ENCODE measurements at regions not wholly inside any gene's neighbourhood (a gene's known extent, or its start where the extent isn't known, plus 50 kb on each side); places are given as distances from the start of the nearest gene placed in this dataset.
A peak's percentile ranks its signal among the peaks of the same experiment; 100 is the strongest.

- Mint-ChIP-seq H3K27ac (peak overlapping the region in 4 of 6 donors; percentile 5 to 31 (median 18)), H3K4me3 (peak overlapping the region in 2 of 5 donors; percentile 65 to 68), H3K27me3 (ENCODE audit: low read depth in 3 of 3) (peaks cover 2 to 4% (median 4%) of the 10 kb centered on the region in 3 donors), H3K9me3 (peaks cover 0 to 12% (median 1%) of the 10 kb centered on the region in 6 donors), H3K36me3 (no peaks in the 10 kb centered on the region), H3K4me1 (peaks cover 17 to 55% of the 10 kb centered on the region in 2 donors)
- DNase-seq, result no peak
Measured at GRCh38 chr1:30196872-30197638, 526.3 kb downstream of the MATN1 start.

GRCh38 chr1:30196457-30196856 lies 526.9 kb downstream of the MATN1 start:
- no peak for DNase-seq
- peaks cover 0 to 12% (median 1%) of the 10 kb centered on the region in 6 donors for H3K9me3 Mint-ChIP-seq
- H3K27ac Mint-ChIP-seq, result peak overlapping the region in 3 of 6 donors; percentile 1 to 18 (median 11)
- H3K4me1 Mint-ChIP-seq, result peaks cover 20 to 60% of the 10 kb centered on the region in 2 donors
- H3K4me3 Mint-ChIP-seq, result peak overlapping the region in 2 of 5 donors; percentile 65 to 68
- H3K36me3 Mint-ChIP-seq, result no peaks in the 10 kb centered on the region
- H3K27me3 Mint-ChIP-seq (ENCODE audit: low read depth in 3 of 3), result peaks cover 2 to 4% (median 3%) of the 10 kb centered on the region in 3 donors

GRCh38 chr1:30195424-30196134 lies 527.8 kb downstream of the MATN1 start:
- H3K27ac Mint-ChIP-seq, result peak overlapping the region in 5 of 6 donors; percentile 2 to 77 (median 37)

GRCh38 chr1:30194741-30195423 lies 528.5 kb downstream of the MATN1 start:
- H3K27me3 Mint-ChIP-seq (ENCODE audit: low read depth in 3 of 3), result peaks cover 4 to 8% (median 5%) of the 10 kb centered on the region in 3 donors
- H3K9me3 Mint-ChIP-seq, result peaks cover 0 to 1% (median 0%) of the 10 kb centered on the region in 6 donors
- no peaks in the 10 kb centered on the region for H3K36me3 Mint-ChIP-seq
- DNase-seq, result no peak
- H3K4me1 Mint-ChIP-seq, result peaks cover 36 to 76% of the 10 kb centered on the region in 2 donors
- peak overlapping the region in 5 of 6 donors; percentile 2 to 77 (median 37) for H3K27ac Mint-ChIP-seq
- H3K4me3 Mint-ChIP-seq, result peak overlapping the region in 1 of 5 donors; percentile 37

More at GRCh38 chr1:30195424-30196134, 527.8 kb downstream of the MATN1 start:
- H3K27me3 Mint-ChIP-seq (ENCODE audit: low read depth in 3 of 3), result peaks cover 4 to 8% (median 5%) of the 10 kb centered on the region in 3 donors
- no peak overlapping the region for H3K4me3 Mint-ChIP-seq
- H3K36me3 Mint-ChIP-seq, result no peaks in the 10 kb centered on the region
- no peak for DNase-seq
- H3K9me3 Mint-ChIP-seq, result peaks cover 0 to 5% (median 1%) of the 10 kb centered on the region in 6 donors
- peaks cover 29 to 69% of the 10 kb centered on the region in 2 donors for H3K4me1 Mint-ChIP-seq

GRCh38 chr1:30194046-30194619 lies 529.3 kb downstream of the MATN1 start:
- H3K4me3 Mint-ChIP-seq, result no peak overlapping the region
- no peak for DNase-seq
- H3K27ac Mint-ChIP-seq, result peak overlapping the region in 4 of 6 donors; percentile 61 to 93 (median 74)
- H3K9me3 Mint-ChIP-seq, result peaks cover 0 to 1% (median 0%) of the 10 kb centered on the region in 6 donors
- peaks cover 44 to 83% of the 10 kb centered on the region in 2 donors for H3K4me1 Mint-ChIP-seq
- peaks cover 4 to 8% (median 5%) of the 10 kb centered on the region in 3 donors for H3K27me3 Mint-ChIP-seq (ENCODE audit: low read depth in 3 of 3)
- no peaks in the 10 kb centered on the region for H3K36me3 Mint-ChIP-seq

GRCh38 chr1:30192969-30193630 lies 530.3 kb downstream of the MATN1 start:
- H3K27ac Mint-ChIP-seq, result peak overlapping the region; percentile 78 to 93 (median 81)

GRCh38 chr1:30191154-30191702 lies 532.2 kb downstream of the MATN1 start:
- Mint-ChIP-seq H3K9me3 (no peaks in the 10 kb centered on the region), H3K4me3 (peak overlapping the region; percentile 52 to 78 (median 73)), H3K4me1 (peaks cover 61 to 78% of the 10 kb centered on the region in 2 donors), H3K36me3 (no peaks in the 10 kb centered on the region), H3K27me3 (ENCODE audit: low read depth in 3 of 3) (peaks cover 4 to 8% (median 5%) of the 10 kb centered on the region in 3 donors), H3K27ac (peak overlapping the region; percentile 93 to 97 (median 94))
- peak; percentile 79 to 88 (median 83) for DNase-seq

More at GRCh38 chr1:30192969-30193630, 530.3 kb downstream of the MATN1 start:
- Mint-ChIP-seq H3K27me3 (ENCODE audit: low read depth in 3 of 3) (peaks cover 4 to 8% (median 5%) of the 10 kb centered on the region in 3 donors), H3K36me3 (no peaks in the 10 kb centered on the region), H3K4me1 (peaks cover 54 to 92% of the 10 kb centered on the region in 2 donors), H3K4me3 (peak overlapping the region in 1 of 5 donors; percentile 26), H3K9me3 (no peaks in the 10 kb centered on the region)
- no peak for DNase-seq

GRCh38 chr1:30190511-30191153 lies 532.8 kb downstream of the MATN1 start:
- DNase-seq, result no peak
- H3K9me3 Mint-ChIP-seq, result no peaks in the 10 kb centered on the region
- peaks cover 4 to 5% (median 5%) of the 10 kb centered on the region in 3 donors for H3K27me3 Mint-ChIP-seq (ENCODE audit: low read depth in 3 of 3)
- peak overlapping the region; percentile 52 to 78 (median 73) for H3K4me3 Mint-ChIP-seq
- peaks cover 61 to 74% of the 10 kb centered on the region in 2 donors for H3K4me1 Mint-ChIP-seq
- peak overlapping the region; percentile 93 to 97 (median 94) for H3K27ac Mint-ChIP-seq
- H3K36me3 Mint-ChIP-seq, result no peaks in the 10 kb centered on the region

GRCh38 chr1:30189818-30190500 lies 533.4 kb downstream of the MATN1 start:
- peaks cover 4 to 5% (median 5%) of the 10 kb centered on the region in 3 donors for H3K27me3 Mint-ChIP-seq (ENCODE audit: low read depth in 3 of 3)
- H3K36me3 Mint-ChIP-seq, result no peaks in the 10 kb centered on the region
- no peaks in the 10 kb centered on the region for H3K9me3 Mint-ChIP-seq
- H3K4me3 Mint-ChIP-seq, result peak overlapping the region; percentile 40 to 76 (median 70)
- H3K27ac Mint-ChIP-seq, result peak overlapping the region; percentile 93 to 97 (median 94)
- no peak for DNase-seq
- H3K4me1 Mint-ChIP-seq, result peaks cover 61 to 69% of the 10 kb centered on the region in 2 donors

GRCh38 chr1:30188999-30189398 lies 534.4 kb downstream of the MATN1 start:
- no peaks in the 10 kb centered on the region for H3K36me3 Mint-ChIP-seq
- peak overlapping the region in 4 of 5 donors; percentile 12 to 76 (median 48) for H3K4me3 Mint-ChIP-seq
- peaks cover 61% of the 10 kb centered on the region in 2 donors for H3K4me1 Mint-ChIP-seq
- peaks cover 4 to 5% (median 5%) of the 10 kb centered on the region in 3 donors for H3K27me3 Mint-ChIP-seq (ENCODE audit: low read depth in 3 of 3)
- peak overlapping the region; percentile 78 to 97 (median 94) for H3K27ac Mint-ChIP-seq
- peak in 1 of 3 donors; percentile 19 for DNase-seq
- no peaks in the 10 kb centered on the region for H3K9me3 Mint-ChIP-seq

GRCh38 chr1:30188329-30188728 lies 535.1 kb downstream of the MATN1 start:
- peaks cover 2 to 5% (median 3%) of the 10 kb centered on the region in 3 donors for H3K27me3 Mint-ChIP-seq (ENCODE audit: low read depth in 3 of 3)
- no peak for DNase-seq
- peak overlapping the region in 4 of 6 donors; percentile 56 to 97 (median 93) for H3K27ac Mint-ChIP-seq
- no peaks in the 10 kb centered on the region for H3K9me3 Mint-ChIP-seq
- H3K4me1 Mint-ChIP-seq, result peaks cover 56 to 58% of the 10 kb centered on the region in 2 donors
- H3K36me3 Mint-ChIP-seq, result no peaks in the 10 kb centered on the region
- peak overlapping the region in 1 of 5 donors; percentile 56 for H3K4me3 Mint-ChIP-seq

Measured in immature natural killer cell (primary cell).